Esophagus muscularis mucosa (tissue), 4 donors: ENCODE measurements at regions not wholly inside any gene's neighbourhood (a gene's known extent, or its start where the extent isn't known, plus 50 kb on each side); places are given as distances from the start of the nearest gene placed in this dataset.
A peak's percentile ranks its signal among the peaks of the same experiment; 100 is the strongest.

Source experiments
- DNase-seq: peaks from one replicate; pipeline ENCODE4 v3.0.0-alpha.2; 2017; ENCODE audit errors: extremely low spot score
- H3K27ac ChIP-seq, 4 donors: fragments of 200-600 bp; sonication (generic); replicated peaks in 1 of 4; 1 replicate in 3 of 4; 2 replicates in 1 of 4; pipeline ENCODE4 v1.5.1; 2016 to 2019; ENCODE audit warnings: mild to moderate bottlenecking in 1 of 4
- H3K27me3 ChIP-seq, 4 donors: fragments of 200-600 bp; sonication (generic); one replicate each; pipeline versions ENCODE4 v1.5.1 to v1.6.0; 2016 to 2019
- H3K36me3 ChIP-seq, 4 donors: fragments of 200-600 bp; sonication (generic); one replicate each; pipeline ENCODE4 v1.5.1; 2016 to 2019
- H3K4me1 ChIP-seq, 4 donors: fragments of 200-600 bp; sonication (generic); one replicate each; pipeline ENCODE4 v1.5.1; 2016 to 2019
- H3K4me3 ChIP-seq, 4 donors: fragments of 200-600 bp; sonication (generic); 1 replicate in 2 of 4; 2 replicates in 2 of 4; pipeline ENCODE4 v1.5.1; 2016 to 2019; ENCODE audit warnings: mild to moderate bottlenecking in 4 of 4, moderate library complexity in 1 of 4
- H3K9me3 ChIP-seq, 4 donors: fragments of 200-600 bp; sonication (generic); 1 replicate in 3 of 4; 2 replicates in 1 of 4; pipeline ENCODE4 v1.5.1; 2016 to 2019
- CTCF ChIP-seq, 3 experiments: fragments of 200-600 bp in 2 of 3; fragments of 450-650 bp in 1 of 3; sonication (generic) in 2 of 3; IDR thresholded peaks; one replicate each; pipeline ENCODE4 v1.5.1; 2017 to 2019; ENCODE audit warnings: antibody characterized with exemption in 3 of 3, mild to moderate bottlenecking in 2 of 3, moderate library complexity in 1 of 3
- EP300 ChIP-seq: sonication (generic); formaldehyde crosslinking; IDR thresholded peaks from one replicate; pipeline ENCODE4 v1.6.1; 2017; ENCODE audit warnings: antibody characterized with exemption
- POLR2A ChIP-seq: fragments of 450-650 bp; IDR thresholded peaks from one replicate; pipeline ENCODE4 v1.6.1; 2017; ENCODE audit warnings: antibody characterized with exemption, moderate library complexity, mild to moderate bottlenecking, low read depth
- POLR2AphosphoS5 ChIP-seq, 2 donors: sonication (generic); formaldehyde crosslinking; IDR thresholded peaks; one replicate each; pipeline ENCODE4 v1.6.1; 2017; ENCODE audit warnings: antibody characterized with exemption in 2 of 2
- WGBS: methylation state at CpG from one replicate; pipeline ENCODE4 v1.1.5; 2018; 5-methylcytosine and 5-hydroxymethylcytosine counted together
- intact Hi-C: fragments of 100-400 bp; cut with DNase I; formaldehyde crosslinking; loops from one replicate; pipeline ENCODE4 v1.15.1; 2023

GRCh38 chr3:69451594-69451993 is 65.7 kb upstream of the FRMD4B start:
- Histone ChIP-seq H3K27me3 (no peaks in the 10 kb centered on the region), H3K4me1 (no peaks in the 10 kb centered on the region), H3K27ac (no peak overlapping the region), H3K36me3 (no peaks in the 10 kb centered on the region), H3K9me3 (no peaks in the 10 kb centered on the region), H3K4me3 (no peak overlapping the region)
- DNase-seq: no peak
- intact Hi-C loops: no loop called here
- TF ChIP-seq POLR2AphosphoS5 (IDR thresholded peaks at IDR 0.05) (no peak), POLR2A (no peak), EP300 (no peak), CTCF (IDR thresholded peaks at IDR 0.05) (peak in 1 of 3 experiments; percentile 5)

GRCh38 chr3:69448877-69449276 is 63.0 kb upstream of the FRMD4B start:
- Histone ChIP-seq H3K36me3 (no peaks in the 10 kb centered on the region), H3K4me3 (no peak overlapping the region), H3K27me3 (no peaks in the 10 kb centered on the region), H3K27ac (no peak overlapping the region), H3K4me1 (peaks cover 0 to 21% (median 15%) of the 10 kb centered on the region in 4 donors), H3K9me3 (no peaks in the 10 kb centered on the region)
- TF ChIP-seq POLR2A: no peak
- no peak for TF ChIP-seq POLR2AphosphoS5 (IDR thresholded peaks at IDR 0.05)
- TF ChIP-seq CTCF (IDR thresholded peaks at IDR 0.05): no peak
- 88% methylated on average over 3 of the region's 3 CpGs for WGBS
- no peak for DNase-seq
- intact Hi-C loops: no loop called here

- intact Hi-C loops: no loop called here
- peaks cover 0 to 32% (median 26%) of the 10 kb centered on the region in 4 donors for H3K4me1 ChIP-seq
- no peaks in the 10 kb centered on the region for H3K9me3 ChIP-seq
- DNase-seq: no peak
- no peaks in the 10 kb centered on the region for H3K36me3 ChIP-seq
- H3K27me3 ChIP-seq: no peaks in the 10 kb centered on the region
- TF ChIP-seq EP300 (no peak), CTCF (IDR thresholded peaks at IDR 0.05) (no peak), POLR2A (no peak), POLR2AphosphoS5 (IDR thresholded peaks at IDR 0.05) (no peak)
- 96% methylated on average over 6 of the region's 6 CpGs for WGBS
- H3K27ac ChIP-seq: no peak overlapping the region
- no peak overlapping the region for H3K4me3 ChIP-seq
Measured at GRCh38 chr3:69446402-69447072, 60.6 kb upstream of the FRMD4B start.

- intact Hi-C loops: no loop called here
- peak overlapping the region in 1 of 4 donors; percentile 28 for H3K27ac ChIP-seq
Measured at GRCh38 chr3:69445498-69445897, 59.6 kb upstream of the FRMD4B start.

GRCh38 chr3:69445024-69445423 is 59.1 kb upstream of the FRMD4B start:
- peak overlapping the region; percentile 38 to 45 (median 40) for H3K4me3 ChIP-seq
- TF ChIP-seq CTCF (IDR thresholded peaks at IDR 0.05): no peak
- no peak for TF ChIP-seq POLR2AphosphoS5 (IDR thresholded peaks at IDR 0.05)
- no peak for TF ChIP-seq EP300
- no peak for TF ChIP-seq POLR2A
- no peaks in the 10 kb centered on the region for H3K9me3 ChIP-seq
- H3K27me3 ChIP-seq: no peaks in the 10 kb centered on the region
- peak overlapping the region in 2 of 4 donors; percentile 18 to 28 for H3K27ac ChIP-seq
- intact Hi-C loops: no loop called here
- no peak for DNase-seq
- peaks cover 0 to 32% (median 26%) of the 10 kb centered on the region in 4 donors for H3K4me1 ChIP-seq
- 40% methylated on average over 11 of the region's 11 CpGs for WGBS
- H3K36me3 ChIP-seq: no peaks in the 10 kb centered on the region

More at GRCh38 chr3:69445498-69445897, 59.6 kb upstream of the FRMD4B start:
- Histone ChIP-seq H3K4me1 (peaks cover 0 to 32% (median 26%) of the 10 kb centered on the region in 4 donors), H3K36me3 (no peaks in the 10 kb centered on the region), H3K27me3 (no peaks in the 10 kb centered on the region), H3K4me3 (peak overlapping the region in 3 of 4 donors; percentile 38 to 45 (median 42)), H3K9me3 (no peaks in the 10 kb centered on the region)
- no peak for TF ChIP-seq POLR2A
- DNase-seq: no peak
- WGBS: 35% methylated on average over 3 of the region's 3 CpGs
